SU-DHL-6 (cell line): ENCODE measurements at regions not wholly inside any gene's neighbourhood (a gene's known extent, or its start where the extent isn't known, plus 50 kb on each side); places are given as distances from the start of the nearest gene placed in this dataset.
"Not testable (repeated sequence)": the region's sequence is repeated elsewhere in the genome, so short reads cannot be mapped to it uniquely, and the experiment has no call there.

Source experiments
- H2AFZ ChIP-seq: fragments of 200-600 bp; sonication (generic); 2 replicates; pipeline ENCODE4 v1.6.1; 2014; ENCODE audit warnings: low read depth, mild to moderate bottlenecking, moderate library complexity, mixed read lengths, antibody characterized with exemption, low read length; ENCODE audit not compliant: severe bottlenecking
- H3F3A ChIP-seq: fragments of 200-600 bp; shearing (Covaris generic); 2 replicates; pipeline ENCODE4 v1.6.0; 2016; ENCODE audit warnings: antibody characterized with exemption, mild to moderate bottlenecking; ENCODE audit not compliant: insufficient read depth
- H3K27ac ChIP-seq: fragments of 200-600 bp; sonication (generic); 2 replicates; pipeline ENCODE4 v1.5.1; 2016; ENCODE audit warnings: low read depth, mild to moderate bottlenecking, low read length, moderate library complexity, mixed read lengths
- H3K27me3 ChIP-seq: fragments of 200-600 bp; sonication (generic), shearing (Covaris generic); 2 replicates; pipeline ENCODE4 v1.6.0; 2014; ENCODE audit warnings: mild to moderate bottlenecking, low read length
- H3K36me3 ChIP-seq: fragments of 200-600 bp; sonication (generic); 2 replicates; pipeline ENCODE4 v1.6.1; 2014; ENCODE audit warnings: mild to moderate bottlenecking, low read length, mixed read lengths
- H3K4me2 ChIP-seq: fragments of 300-600, 200-600 bp; shearing (Covaris generic), sonication (generic); 2 replicates; pipeline ENCODE4 v1.6.0; 2014; ENCODE audit warnings: low read length, low read depth, mild to moderate bottlenecking; ENCODE audit not compliant: poor library complexity, severe bottlenecking
- H3K4me3 ChIP-seq: fragments of 200-600 bp; sonication (generic); 2 replicates; pipeline ENCODE4 v1.5.1; 2014; ENCODE audit warnings: antibody characterized with exemption, low read length, mild to moderate bottlenecking, mixed read lengths; ENCODE audit not compliant: insufficient read depth, poor library complexity, severe bottlenecking
- H3K79me2 ChIP-seq: fragments of 200-600 bp; sonication (generic); 2 replicates; pipeline ENCODE4 v1.6.1; 2014; ENCODE audit warnings: mild to moderate bottlenecking, low read length, moderate library complexity; ENCODE audit not compliant: insufficient read depth
- H3K9ac ChIP-seq: fragments of 200-600 bp; sonication (generic); 2 replicates; pipeline ENCODE4 v1.7.0; 2014; ENCODE audit warnings: mild to moderate bottlenecking, low read length
- H3K9me2 ChIP-seq: fragments of 200-600 bp; sonication (generic); replicated peaks from 2 replicates; pipeline ENCODE4 v1.6.1; 2014; ENCODE audit warnings: low read length; ENCODE audit not compliant: insufficient read depth
- H3K9me3 ChIP-seq: fragments of 200-600 bp; sonication (generic); 2 replicates; pipeline ENCODE4 v1.6.1; 2014; ENCODE audit warnings: low read length, mixed read lengths; ENCODE audit not compliant: insufficient read depth
- H4K20me1 ChIP-seq: fragments of 200-600 bp; sonication (generic); 2 replicates; pipeline ENCODE4 v1.6.1; 2014; ENCODE audit warnings: low read depth, mild to moderate bottlenecking, antibody characterized with exemption, low read length, moderate library complexity, mixed read lengths
- CTCF ChIP-seq: fragments of 200-600 bp; sonication (generic); IDR thresholded peaks from one replicate; pipeline ENCODE4 v1.5.1; 2017; ENCODE audit warnings: antibody characterized with exemption, mild to moderate bottlenecking, low read length, moderate library complexity; ENCODE audit not compliant: insufficient read depth, poor library complexity, severe bottlenecking
- EZH2phosphoT487 ChIP-seq: fragments of 200-600 bp; sonication (generic), shearing (Covaris generic); conservative IDR thresholded peaks from 2 replicates; pipeline ENCODE4 v1.6.1; 2018; ENCODE audit warnings: mild to moderate bottlenecking, antibody characterized with exemption, low read length, moderate library complexity, mixed read lengths

- Histone ChIP-seq H3K9me2 (no peaks in the 10 kb centered on the region), H4K20me1 (no peaks in the 10 kb centered on the region), H3K27me3 (no peaks in the 10 kb centered on the region), H3K27ac (no peak overlapping the region), H3K9me3 (no peaks in the 10 kb centered on the region), H3K4me3 (no peak overlapping the region), H3K4me2 (no peak overlapping the region), H2AFZ (no peak overlapping the region), H3K9ac (no peak overlapping the region), H3F3A (no peaks in the 10 kb centered on the region), H3K36me3 (no peaks in the 10 kb centered on the region), H3K79me2 (no peaks in the 10 kb centered on the region)
- no peak for TF ChIP-seq CTCF
- TF ChIP-seq EZH2phosphoT487: no peak
These were observed 137.9 kb downstream of the MINAR1 start for GRCh38 chr15:79570004-79570403.

GRCh38 chr15:79572691-79573404 lies 140.7 kb downstream of the MINAR1 start:
- Histone ChIP-seq H3K27ac (no peak overlapping the region), H4K20me1 (no peaks in the 10 kb centered on the region), H3K9ac (no peak overlapping the region), H3K9me2 (no peaks in the 10 kb centered on the region), H3K4me2 (no peak overlapping the region), H3K79me2 (no peaks in the 10 kb centered on the region), H3K36me3 (no peaks in the 10 kb centered on the region), H3K4me3 (no peak overlapping the region), H3F3A (no peaks in the 10 kb centered on the region), H2AFZ (no peak overlapping the region), H3K9me3 (no peaks in the 10 kb centered on the region), H3K27me3 (no peaks in the 10 kb centered on the region)
- TF ChIP-seq CTCF (no peak), EZH2phosphoT487 (no peak)

GRCh38 chr15:79574431-79575273 lies 142.5 kb downstream of the MINAR1 start:
- H3F3A ChIP-seq, H3K27ac ChIP-seq, H3K79me2 ChIP-seq, H3K9me3 ChIP-seq, H3K9me2 ChIP-seq, H4K20me1 ChIP-seq, H3K9ac ChIP-seq, H3K27me3 ChIP-seq, H3K4me3 ChIP-seq, H3K4me2 ChIP-seq, H2AFZ ChIP-seq, H3K36me3 ChIP-seq: not testable (repeated sequence)

- Histone ChIP-seq H3K4me3 (no peak overlapping the region), H3K4me2 (no peak overlapping the region), H3F3A (no peaks in the 10 kb centered on the region), H3K9ac (no peak overlapping the region), H3K9me3 (no peaks in the 10 kb centered on the region), H4K20me1 (no peaks in the 10 kb centered on the region), H3K27me3 (no peaks in the 10 kb centered on the region), H3K79me2 (no peaks in the 10 kb centered on the region), H2AFZ (no peak overlapping the region), H3K36me3 (no peaks in the 10 kb centered on the region), H3K27ac (no peak overlapping the region), H3K9me2 (no peaks in the 10 kb centered on the region)
- TF ChIP-seq EZH2phosphoT487 (no peak), CTCF (no peak)
These were observed 150.5 kb downstream of the MINAR1 start for GRCh38 chr15:79582650-79583049.
